IMR-90 (cell line): ENCODE measurements at regions not wholly inside any gene's neighbourhood (a gene's known extent, or its start where the extent isn't known, plus 50 kb on each side); places are given as distances from the start of the nearest gene placed in this dataset.

Experiments used
- ATAC-seq: fragments of 200-7000 bp; cut with Tn5 transposase; 2 replicates; pipeline ENCODE4 v1.9.1; 2020; ENCODE audit warnings: low read depth, mild to moderate bottlenecking, moderate library complexity
- BruUV-seq: library from RNA; stranded (reverse); fragments of 400-500 nt; replicated peaks from 2 replicates; lab custom pipeline; 2021; lab: Mats Ljungman, UMichigan
- CTCF ChIA-PET: fragments of 300-600 bp; formaldehyde crosslinking; extraction: SDS; loops from one replicate; lab custom pipeline; 2021; ENCODE audit warnings: antibody characterized with exemption; lab: Yijun Ruan, JAX
- POLR2A ChIA-PET: fragments of 300-600 bp; sonication (Branson Sonifier 250); formaldehyde crosslinking; loops from one replicate; lab custom pipeline; 2022; ENCODE audit warnings: antibody characterized with exemption; ENCODE audit not compliant: unreplicated experiment; lab: Charles Lee
- DNase-seq: peaks from one replicate; pipeline ENCODE4 v3.0.0; 2013
- H2AFZ ChIP-seq: replicated peaks from 2 replicates; pipeline ENCODE3; 2013; ENCODE audit warnings: low read length, mild to moderate bottlenecking; ENCODE audit not compliant: poor library complexity
- H2AK5ac ChIP-seq: 2 replicates; pipeline ENCODE4 v1.6.1; 2013; ENCODE audit warnings: low read depth, low read length, inconsistent platforms
- H2AK9ac ChIP-seq: replicated peaks from 2 replicates; pipeline ENCODE3; 2013; ENCODE audit warnings: mild to moderate bottlenecking, low read depth, low read length, moderate library complexity; ENCODE audit not compliant: poor library complexity
- H2BK120ac ChIP-seq: 2 replicates; pipeline ENCODE4 v1.6.1; 2013; ENCODE audit warnings: low read depth, low read length, inconsistent platforms
- H2BK15ac ChIP-seq: 3 replicates; pipeline ENCODE4 v1.6.1; 2013; ENCODE audit warnings: low read depth, low read length, inconsistent platforms
- H2BK20ac ChIP-seq: 2 replicates; pipeline ENCODE4 v1.6.1; 2013; ENCODE audit warnings: low read depth, mild to moderate bottlenecking, inconsistent platforms, low read length, moderate library complexity
- H2BK5ac ChIP-seq: 2 replicates; pipeline ENCODE4 v1.6.1; 2013; ENCODE audit warnings: mild to moderate bottlenecking, low read depth, low read length, inconsistent platforms; ENCODE audit not compliant: poor library complexity, severe bottlenecking
- H3K14ac ChIP-seq: replicated peaks from 2 replicates; pipeline ENCODE4 v1.6.1; 2013; ENCODE audit warnings: low read depth, low read length, inconsistent platforms
- H3K18ac ChIP-seq: 2 replicates; pipeline ENCODE4 v1.6.1; 2013; ENCODE audit warnings: low read depth, low read length, control low read depth
- H3K23ac ChIP-seq: 2 replicates; pipeline ENCODE4 v1.6.1; 2013; ENCODE audit warnings: low read depth, low read length, inconsistent platforms
- H3K27ac ChIP-seq: 2 replicates; pipeline ENCODE4 v1.5.1; 2013; ENCODE audit warnings: mild to moderate bottlenecking, control low read depth, low read length; ENCODE audit not compliant: insufficient read depth
- H3K27me3 ChIP-seq: 2 replicates; pipeline ENCODE4 v1.6.1; 2013; ENCODE audit warnings: low read length; ENCODE audit not compliant: control insufficient read depth, insufficient read depth
- H3K36me3 ChIP-seq: 2 replicates; pipeline ENCODE4 v1.6.1; 2013; ENCODE audit warnings: low read length, mixed read lengths; ENCODE audit not compliant: control insufficient read depth, insufficient read depth
- H3K4ac ChIP-seq: 2 replicates; pipeline ENCODE4 v1.6.1; 2013; ENCODE audit warnings: low read depth, low read length, inconsistent platforms
- H3K4me1 ChIP-seq: 2 replicates; pipeline ENCODE4 v1.6.1; 2013; ENCODE audit warnings: low read length, mixed read lengths; ENCODE audit not compliant: control insufficient read depth, insufficient read depth
- H3K4me2 ChIP-seq: 2 replicates; pipeline ENCODE4 v1.6.1; 2013; ENCODE audit warnings: low read depth, mild to moderate bottlenecking, control low read depth, low read length, moderate library complexity
- H3K4me3 ChIP-seq: 2 replicates; pipeline ENCODE4 v1.5.1; 2013; ENCODE audit warnings: low read depth, mild to moderate bottlenecking, control low read depth, low read length, moderate library complexity; ENCODE audit not compliant: insufficient read depth
- H3K56ac ChIP-seq: 2 replicates; pipeline ENCODE4 v1.6.1; 2013; ENCODE audit warnings: low read length, inconsistent platforms; ENCODE audit not compliant: insufficient read depth; ENCODE audit errors: extremely low read depth
- H3K79me1 ChIP-seq, 2 experiments: 2 replicates each; pipeline ENCODE4 v1.6.1; 2013; ENCODE audit warnings: low read length in 2 of 2, inconsistent platforms in 1 of 2, low read depth in 1 of 2
- H3K9ac ChIP-seq: 2 replicates; pipeline ENCODE4 v1.6.1; 2013; ENCODE audit warnings: low read depth, low read length, control low read depth
- H3K9me1 ChIP-seq: 2 replicates; pipeline ENCODE4 v1.6.1; 2013; ENCODE audit warnings: low read length, inconsistent platforms; ENCODE audit not compliant: insufficient read depth
- H3K9me3 ChIP-seq: 2 replicates; pipeline ENCODE4 v1.6.1; 2013; ENCODE audit warnings: low read length; ENCODE audit not compliant: control insufficient read depth, insufficient read depth
- H4K20me1 ChIP-seq: 2 replicates; pipeline ENCODE4 v1.6.1; 2013; ENCODE audit warnings: low read length, inconsistent platforms; ENCODE audit not compliant: insufficient read depth
- H4K5ac ChIP-seq: 2 replicates; pipeline ENCODE4 v1.6.1; 2013; ENCODE audit warnings: mild to moderate bottlenecking, low read depth, low read length, control low read depth
- H4K8ac ChIP-seq, 2 experiments: 2 replicates each; pipeline ENCODE4 v1.6.1; 2013; ENCODE audit warnings: low read depth in 2 of 2, low read length in 2 of 2, control low read depth in 1 of 2, inconsistent platforms in 1 of 2
- H4K91ac ChIP-seq: 2 replicates; pipeline ENCODE4 v1.6.1; 2013; ENCODE audit warnings: low read depth, low read length, inconsistent platforms; ENCODE audit not compliant: insufficient read depth
- BHLHE40 ChIP-seq: fragments of 150-350 bp; IDR thresholded peaks from 2 replicates; pipeline ENCODE4 v1.6.1; 2016; ENCODE audit warnings: mild to moderate bottlenecking, low read depth, low read length
- CTCF ChIP-seq: conservative IDR thresholded peaks from 2 replicates; pipeline ENCODE4 v1.5.1; 2012; ENCODE audit warnings: mild to moderate bottlenecking, low read depth, low read length, improper control_type of control experiment
- ELK1 ChIP-seq: fragments of 150-350 bp; IDR thresholded peaks from 2 replicates; pipeline ENCODE4 v1.6.1; 2016; ENCODE audit warnings: low read depth, mild to moderate bottlenecking, low read length, moderate library complexity, borderline replicate concordance
- FOS ChIP-seq: fragments of 150-350 bp; IDR thresholded peaks from 2 replicates; pipeline ENCODE4 v1.6.1; 2016; ENCODE audit warnings: low read depth, low read length
- MAZ ChIP-seq: IDR thresholded peaks from 2 replicates; pipeline ENCODE4 v1.6.1; 2012; ENCODE audit warnings: low read depth, mild to moderate bottlenecking, low read length, improper control_type of control experiment, moderate library complexity, borderline replicate concordance
- MXI1 ChIP-seq: IDR thresholded peaks from 2 replicates; pipeline ENCODE4 v1.6.1; 2012; ENCODE audit warnings: low read depth, mild to moderate bottlenecking, low read length, moderate library complexity, borderline replicate concordance
- POLR2A ChIP-seq: IDR thresholded peaks from 2 replicates; pipeline ENCODE4 v1.6.1; 2012; ENCODE audit warnings: mild to moderate bottlenecking, low read depth, low read length
- RAD21 ChIP-seq: IDR thresholded peaks from 2 replicates; pipeline ENCODE4 v1.6.1; 2012; ENCODE audit warnings: low read length, improper control_type of control experiment
- RFX5 ChIP-seq: IDR thresholded peaks from 2 replicates; pipeline ENCODE4 v1.8.0; 2012; ENCODE audit warnings: low read depth, mild to moderate bottlenecking, low read length, moderate library complexity
- WGBS, 2 experiments: methylation state at CpG; one replicate each; pipeline versions ENCODE4 v1.1.5 to v1.1.7; 2013; ENCODE audit warnings: missing lambda C conversion rate in 2 of 2; ENCODE audit not compliant: insufficient read length in 1 of 2; ENCODE audit errors: extremely low coverage in 2 of 2; 5-methylcytosine and 5-hydroxymethylcytosine counted together
- dilution Hi-C: fragments of 300-500 bp; cut with HindIII; formaldehyde crosslinking; loops from one replicate; pipeline ENCODE4 v1.14.3; 2018; ENCODE audit warnings: low sequenced_read_pairs; ENCODE audit not compliant: unreplicated experiment
- in situ Hi-C: fragments of 300-500 bp; cut with MboI; formaldehyde crosslinking; loops from 3 replicates; pipeline ENCODE4 v1.14.3; 2019; ENCODE audit warnings: low sequenced_read_pairs, inconsistent platforms, mixed read lengths
- intact Hi-C: fragments of 100-400 bp; cut with micrococcal nuclease; formaldehyde crosslinking; loops from 2 replicates; pipeline ENCODE4 v1.10.0; 2022

- CTCF ChIA-PET, result no interaction called here
- no peak overlapping the region for H2AK9ac ChIP-seq
- no peak overlapping the region for H2AFZ ChIP-seq
- no peak overlapping the region for H3K18ac ChIP-seq
- H2BK120ac ChIP-seq, result no peak overlapping the region
- no peak overlapping the region for H2BK20ac ChIP-seq
- POLR2A ChIA-PET, result no interaction called here
- H4K20me1 ChIP-seq, result no peaks in the 10 kb centered on the region
- H3K56ac ChIP-seq, result no peak overlapping the region
- H3K27ac ChIP-seq, result no peak overlapping the region
- H3K4me3 ChIP-seq, result no peak overlapping the region
- no peak overlapping the region for H4K91ac ChIP-seq
- intact Hi-C loops (no loop called here), in situ Hi-C loops (no loop called here), dilution Hi-C loops (no loop called here)
- DNase-seq (no peak), ATAC-seq (no peak)
- H2AK5ac ChIP-seq, result no peak overlapping the region
- no peak for TF ChIP-seq MXI1
- no peak for TF ChIP-seq POLR2A
- no peak for TF ChIP-seq MAZ
- no peak for TF ChIP-seq ELK1
- no peak for TF ChIP-seq RAD21
- TF ChIP-seq CTCF, result no peak
- TF ChIP-seq RFX5, result no peak
- no peak for TF ChIP-seq FOS
- TF ChIP-seq BHLHE40, result no peak
- H3K27me3 ChIP-seq, result no peaks in the 10 kb centered on the region
- no peak overlapping the region for H3K4me2 ChIP-seq
- no CpG with 5 or more reads among the region's 2 CpGs for WGBS, 2 experiments
- no peak overlapping the region for H4K5ac ChIP-seq
- peaks cover 10% of the 10 kb centered on the region for H3K9me3 ChIP-seq
- H3K4me1 ChIP-seq, result no peaks in the 10 kb centered on the region
- H2BK5ac ChIP-seq, result no peak overlapping the region
- H4K8ac ChIP-seq, result no peak overlapping the region
- H3K79me1 ChIP-seq, result no peaks in the 10 kb centered on the region
- no peak overlapping the region for H3K23ac ChIP-seq
- no peak overlapping the region for H3K9ac ChIP-seq
- no TSS peak for BruUV-seq
- H3K14ac ChIP-seq, result no peak overlapping the region
- no peak overlapping the region for H3K4ac ChIP-seq
- no peaks in the 10 kb centered on the region for H3K36me3 ChIP-seq
- H2BK15ac ChIP-seq, result no peak overlapping the region
- no peaks in the 10 kb centered on the region for H3K9me1 ChIP-seq
Observed at GRCh38 chr18:51290860-51291259, 93.4 kb upstream of the MEX3C start.
